Fibroblast of pulmonary artery (primary cell): ENCODE measurements at regions not wholly inside any gene's neighbourhood (a gene's known extent, or its start where the extent isn't known, plus 50 kb on each side); places are given as distances from the start of the nearest gene placed in this dataset.
"Not testable (repeated sequence)": the region's sequence is repeated elsewhere in the genome, so short reads cannot be mapped to it uniquely, and the experiment has no call there.

Source experiments
- DNase-seq: peaks from one replicate; pipeline ENCODE4 v3.0.0-alpha.2; 2010; ENCODE audit warnings: low read depth
- H3K4me3 ChIP-seq: replicated peaks from 2 replicates; pipeline ENCODE4 v1.5.1; 2011; ENCODE audit warnings: low read depth, mild to moderate bottlenecking, control low read depth, low read length, moderate library complexity
- CTCF ChIP-seq: IDR thresholded peaks from 2 replicates; pipeline ENCODE4 v1.5.1; 2011; ENCODE audit warnings: mild to moderate bottlenecking, control low read depth, low read length, inconsistent platforms; ENCODE audit errors: missing control alignments

GRCh38 chr6:804317-804716 lies 111.4 kb upstream of the EXOC2 start:
- TF ChIP-seq CTCF: no peak
- DNase-seq: no peak
- no peak overlapping the region for H3K4me3 ChIP-seq

GRCh38 chr6:803191-803977 lies 110.4 kb upstream of the EXOC2 start:
- H3K4me3 ChIP-seq: no peak overlapping the region
- no peak for TF ChIP-seq CTCF
- DNase-seq: no peak

- DNase-seq: no peak
- no peak for TF ChIP-seq CTCF
- no peak overlapping the region for H3K4me3 ChIP-seq
These were observed 109.8 kb upstream of the EXOC2 start for GRCh38 chr6:802701-803100.

GRCh38 chr6:802223-802622 lies 109.3 kb upstream of the EXOC2 start:
- not testable (repeated sequence) for DNase-seq, H3K4me3 ChIP-seq

- H3K4me3 ChIP-seq: no peak overlapping the region
- no peak for TF ChIP-seq CTCF
- no peak for DNase-seq
These were observed 106.8 kb upstream of the EXOC2 start for GRCh38 chr6:799769-800168.

- H3K4me3 ChIP-seq: no peak overlapping the region
- TF ChIP-seq CTCF: peak; percentile 77
- peak; percentile 69 for DNase-seq
These were observed 104.6 kb upstream of the EXOC2 start for GRCh38 chr6:797479-798077.

- no peak overlapping the region for H3K4me3 ChIP-seq
- DNase-seq: no peak
- no peak for TF ChIP-seq CTCF
These were observed 102.2 kb upstream of the EXOC2 start for GRCh38 chr6:795046-795685.
